Dedifferentiated amniotic fluid mesenchymal stem cell (primary cell): ENCODE measurements at regions not wholly inside any gene's neighbourhood (a gene's known extent, or its start where the extent isn't known, plus 50 kb on each side); places are given as distances from the start of the nearest gene placed in this dataset.
"Not testable (repeated sequence)": the region's sequence is repeated elsewhere in the genome, so short reads cannot be mapped to it uniquely, and the experiment has no call there.

Source experiments
- DNase-seq: peaks from one replicate; pipeline ENCODE4 v3.0.0-alpha.2; 2016; ENCODE audit errors: extremely low spot score

DNA sequence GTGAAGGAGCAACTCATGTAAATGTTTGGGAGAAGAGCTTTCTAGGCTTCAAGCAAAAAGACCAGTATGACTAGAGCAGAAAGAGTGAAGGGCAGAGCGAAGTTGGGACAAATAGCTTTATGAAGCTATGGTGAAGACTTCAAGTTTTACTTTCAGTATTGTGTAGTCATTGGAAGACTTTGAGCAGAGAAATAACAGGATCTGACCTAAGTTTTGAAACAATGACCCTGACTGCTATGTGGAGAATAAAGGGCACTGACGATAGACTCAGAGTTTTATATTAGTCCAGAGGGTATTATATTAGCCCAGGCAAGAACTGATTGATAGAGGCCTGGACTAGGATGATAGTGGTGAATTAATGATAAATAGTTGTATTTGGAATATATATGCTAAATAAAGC, 187.3 kb downstream of the KTN1 start:
- no peak for DNase-seq

DNA sequence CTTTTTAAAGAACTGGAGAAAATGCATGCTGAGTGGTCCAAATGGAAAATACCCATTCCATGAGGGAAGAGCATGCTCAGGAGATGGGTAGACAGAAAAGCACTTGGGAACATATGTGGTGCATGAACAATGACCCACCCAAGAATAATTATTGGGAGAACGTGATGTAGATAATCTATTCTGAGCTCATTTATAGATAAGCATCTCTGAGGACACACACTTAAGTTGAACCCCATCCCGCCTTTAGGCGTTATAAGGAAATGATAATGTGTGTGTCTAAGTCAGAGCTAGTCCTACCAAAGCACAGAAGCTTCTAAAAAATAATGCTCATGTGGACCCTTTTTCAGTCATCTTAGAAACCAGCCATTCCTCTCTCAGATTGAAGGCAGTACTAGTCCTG, 189.9 kb downstream of the KTN1 start:
- no peak for DNase-seq

DNA sequence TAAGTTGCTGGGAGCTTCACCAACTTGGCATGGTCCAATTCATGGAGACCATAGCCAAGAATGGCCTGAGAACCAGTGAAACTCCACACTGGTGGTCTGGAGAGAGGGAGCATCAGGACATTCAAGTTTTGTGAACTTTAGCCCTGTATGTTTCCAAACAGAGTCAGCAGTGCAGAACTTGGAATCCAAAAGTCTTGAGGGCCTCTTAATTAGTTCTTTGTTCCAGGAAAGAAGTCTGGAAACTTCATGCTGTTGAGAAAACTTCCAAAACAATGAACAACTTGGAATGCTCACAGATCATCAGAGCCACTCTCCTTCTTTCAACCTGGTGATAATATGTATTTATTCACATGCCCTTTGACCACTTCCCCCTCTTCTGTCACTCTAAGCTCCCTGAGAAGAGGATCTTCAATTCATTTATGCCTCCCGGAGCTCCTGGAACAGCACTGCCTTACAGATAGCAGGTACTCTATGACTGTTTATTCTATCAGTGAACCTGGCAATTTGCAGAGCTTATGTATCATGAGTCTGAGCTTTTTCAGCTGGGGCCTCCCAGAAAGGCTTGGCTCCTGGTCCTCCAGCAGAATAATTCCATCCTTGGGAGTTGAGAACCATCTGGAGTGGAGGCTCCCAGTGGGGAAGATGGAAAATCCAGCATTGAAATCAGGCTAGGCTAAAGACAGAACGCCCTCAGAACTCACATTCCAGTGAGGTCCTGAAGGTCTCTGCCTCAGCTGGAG, 191.4 kb downstream of the KTN1 start:
- no peak for DNase-seq

DNA sequence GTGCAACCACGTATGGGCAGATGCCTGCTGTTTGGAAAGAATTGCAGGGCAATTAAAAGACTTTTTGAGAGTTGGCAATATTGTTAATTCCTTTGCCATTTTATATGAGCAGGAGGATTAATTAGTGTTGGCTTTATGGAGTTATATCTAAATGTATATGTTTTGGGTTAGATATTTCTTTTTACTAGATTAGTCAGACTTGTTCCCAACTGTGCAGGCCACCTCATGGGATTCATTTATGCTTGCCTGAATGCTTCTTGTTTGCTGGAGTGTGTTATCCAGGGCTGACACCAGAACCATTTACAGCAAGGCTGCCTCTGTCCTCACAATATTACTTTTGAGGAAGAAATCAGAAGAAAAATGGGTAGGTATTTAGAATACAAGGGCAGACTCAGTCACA, 192.5 kb downstream of the KTN1 start:
- DNase-seq, result no peak

- no peak for DNase-seq
These were observed 193.3 kb downstream of the KTN1 start for GRCh38 chr14:55773312-55773711.

DNA sequence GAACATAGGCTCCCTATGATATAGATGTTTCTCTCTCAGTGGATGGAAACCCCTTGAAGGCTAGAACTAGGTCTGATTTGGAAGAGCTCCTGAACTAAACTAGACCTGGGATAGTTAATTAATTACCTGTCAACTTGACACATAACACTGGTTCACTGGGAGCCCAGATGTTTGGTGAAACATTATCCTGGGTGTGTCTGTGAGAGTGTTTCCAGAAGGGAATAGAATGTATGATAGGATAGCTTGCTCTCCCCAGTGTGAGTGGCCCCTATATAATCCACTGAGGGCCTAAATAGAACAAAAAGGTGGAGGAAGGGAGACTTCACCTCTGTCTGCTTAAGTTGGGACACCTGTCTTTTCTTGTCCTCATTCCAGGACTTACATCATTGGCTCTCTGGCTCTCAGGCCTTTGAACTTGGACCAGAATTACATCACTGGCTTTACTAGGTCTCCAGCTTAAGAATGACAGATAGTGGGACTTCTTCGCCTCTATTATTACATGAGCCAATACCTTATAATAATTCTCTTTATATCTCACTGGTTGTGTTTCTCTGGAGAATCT, 194.1 kb downstream of the KTN1 start:
- DNase-seq, result no peak

GRCh38 chr14:55777877-55778276, 197.9 kb downstream of the KTN1 start:
- no peak for DNase-seq

DNA sequence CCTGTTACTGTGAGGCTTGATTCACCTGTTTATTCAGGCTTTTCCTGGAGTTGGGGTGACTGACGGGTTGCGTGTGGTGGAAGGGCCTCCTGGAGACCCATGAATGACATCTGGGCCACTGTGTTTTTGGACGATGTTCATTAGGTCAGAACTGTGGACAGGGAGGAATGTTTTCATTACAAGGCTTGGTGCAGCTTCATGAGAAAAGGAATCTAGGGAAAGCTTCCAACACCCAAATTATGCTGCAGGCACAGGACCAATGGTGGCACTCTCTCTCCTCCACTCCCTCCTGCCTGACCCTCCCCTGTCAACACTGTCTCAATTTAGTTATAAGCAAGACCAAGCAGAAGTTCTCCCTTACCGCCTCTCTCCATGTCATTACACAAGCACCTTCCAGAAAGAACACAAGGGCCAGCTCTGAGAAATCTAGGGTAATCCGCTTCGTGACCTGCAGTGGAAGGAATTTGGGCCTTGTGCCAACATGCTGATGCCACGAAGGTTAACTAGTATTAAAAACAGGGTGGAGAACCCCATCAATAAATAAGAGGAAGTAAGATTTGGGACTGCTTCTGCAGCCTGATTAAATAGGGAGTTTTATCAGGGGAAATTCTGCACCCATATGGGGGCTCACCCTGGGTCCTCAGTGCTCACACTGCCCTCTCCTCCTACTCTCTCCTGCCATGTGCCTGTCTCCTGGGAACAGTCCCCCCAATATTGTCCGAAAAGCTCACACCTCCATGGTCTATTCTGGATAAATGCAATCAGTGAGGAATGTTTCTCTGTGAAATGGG, 200.3 kb downstream of the KTN1 start:
- DNase-seq, result peak; percentile 72

DNA sequence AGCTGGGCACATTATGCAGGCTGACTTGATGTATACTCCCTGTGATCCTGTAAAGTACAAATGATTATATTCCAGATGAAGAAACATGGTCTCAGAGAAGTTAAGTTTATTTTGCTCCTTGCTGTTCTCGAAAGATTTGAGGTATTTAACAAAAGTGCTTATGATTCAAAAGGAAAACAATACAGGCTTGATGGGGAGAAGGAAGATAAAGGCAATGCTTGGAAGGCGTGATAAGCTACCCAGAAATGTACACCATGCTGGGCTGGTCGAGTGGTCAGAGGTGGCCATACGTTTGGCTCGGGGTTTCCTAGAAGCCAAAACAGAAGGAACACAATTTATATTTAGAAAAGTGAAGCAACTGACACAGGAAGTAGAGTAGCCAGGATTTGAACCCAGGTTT, 201.0 kb downstream of the KTN1 start:
- no peak for DNase-seq

DNA sequence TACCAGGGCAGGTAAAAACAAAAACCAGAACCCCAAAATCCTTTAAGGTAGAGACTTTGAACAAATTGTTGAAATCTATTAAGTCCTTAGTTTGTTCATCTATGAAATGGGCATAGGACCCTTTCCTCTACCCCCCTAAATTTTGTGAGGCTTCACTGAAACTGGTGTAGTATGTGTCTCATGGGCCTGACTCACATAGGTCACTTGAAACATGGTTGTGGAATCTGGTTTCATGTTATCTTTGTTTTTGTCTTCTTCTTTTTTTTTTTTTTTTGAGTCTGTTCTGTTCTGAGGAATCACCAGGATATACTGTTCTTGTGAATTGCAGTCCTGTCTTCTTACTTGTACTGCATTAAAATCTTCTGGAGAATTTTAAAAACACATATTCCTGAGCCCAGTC, 202.2 kb downstream of the KTN1 start:
- no peak for DNase-seq

DNA sequence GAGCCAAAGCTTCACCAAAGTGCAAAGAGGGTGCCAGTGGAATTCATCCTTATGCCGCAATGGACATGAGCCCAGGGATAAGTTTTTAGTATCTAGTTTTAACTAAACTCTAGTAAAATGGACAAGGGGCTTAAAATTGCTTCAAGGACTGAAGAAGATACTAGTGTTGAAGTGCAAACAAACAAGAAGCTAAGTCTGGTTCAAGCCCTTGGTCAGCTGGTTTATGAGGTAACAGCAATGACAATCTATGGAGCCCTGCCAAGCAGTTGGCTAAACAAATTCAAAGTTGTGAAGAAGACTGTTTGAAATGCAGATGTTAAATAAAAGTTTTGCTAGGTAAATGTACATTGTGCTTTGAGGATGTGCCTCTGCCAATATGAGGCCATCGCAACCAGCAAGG, 209.4 kb downstream of the KTN1 start:
- DNase-seq, result no peak

DNA sequence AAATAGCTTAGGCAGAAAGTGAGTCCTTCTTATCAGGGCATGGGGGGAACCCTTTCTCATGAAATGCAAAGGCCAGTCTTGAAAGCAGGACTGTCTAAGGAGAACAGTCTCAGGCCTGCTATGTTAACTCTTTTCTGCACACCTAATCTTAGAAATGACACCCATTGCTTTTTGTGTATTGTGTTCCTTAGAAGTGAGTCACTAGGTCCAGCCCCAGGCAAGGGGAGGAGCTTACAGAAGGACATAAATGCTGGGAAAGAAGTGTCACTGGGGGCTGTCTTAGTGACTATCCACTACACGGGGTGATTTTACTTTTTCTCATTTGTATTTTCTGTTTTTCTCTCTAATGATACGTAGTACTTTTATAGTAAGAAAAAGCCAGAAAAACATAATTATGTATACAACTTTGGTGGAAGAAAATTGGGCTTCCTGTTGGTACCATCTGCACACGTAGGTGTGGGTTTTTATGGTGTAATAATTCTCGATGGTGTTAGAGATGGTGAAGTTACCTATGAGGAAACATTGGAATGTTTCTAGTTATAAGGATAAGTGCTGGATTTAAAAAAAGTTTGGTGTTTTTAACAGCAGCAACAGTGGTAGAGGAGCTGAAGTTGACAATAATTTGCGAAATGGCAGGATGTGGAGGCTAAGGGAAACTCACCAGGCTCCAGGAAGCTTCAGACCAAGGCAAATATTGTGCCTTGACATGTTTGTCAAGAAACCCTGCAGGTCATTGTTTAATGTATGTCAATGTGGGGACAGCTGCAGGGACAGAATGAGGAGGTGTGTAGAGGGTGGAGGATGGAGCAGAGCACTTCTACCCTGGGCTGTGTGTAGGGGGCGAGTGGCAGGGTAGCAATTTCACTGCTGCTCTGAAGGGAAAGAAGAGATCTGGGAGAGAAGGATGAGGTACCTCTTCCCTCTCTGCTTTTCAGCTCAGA, 214.9 kb downstream of the KTN1 start:
- DNase-seq, result no peak

DNA sequence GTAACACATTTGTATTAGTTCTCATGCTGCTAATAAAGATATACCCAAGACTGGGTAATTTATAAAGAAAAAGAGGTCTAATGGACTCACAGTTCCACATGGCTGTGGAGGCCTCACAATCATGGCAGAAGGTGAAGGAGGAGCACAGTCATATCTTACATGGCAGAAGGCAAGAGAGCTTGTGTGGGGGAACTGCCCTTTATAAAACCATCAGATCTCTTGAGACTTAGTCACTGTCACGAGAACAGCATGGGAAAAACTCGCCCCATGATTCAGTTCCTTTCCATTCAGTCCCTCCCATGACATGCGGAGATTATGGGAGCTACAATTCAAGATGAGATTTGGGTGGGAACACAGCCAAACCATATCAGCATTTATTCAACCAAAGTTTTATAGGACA, 216.5 kb downstream of the KTN1 start:
- DNase-seq, result not testable (repeated sequence)

GRCh38 chr14:55798406-55798805, 218.4 kb downstream of the KTN1 start:
- no peak for DNase-seq

DNA sequence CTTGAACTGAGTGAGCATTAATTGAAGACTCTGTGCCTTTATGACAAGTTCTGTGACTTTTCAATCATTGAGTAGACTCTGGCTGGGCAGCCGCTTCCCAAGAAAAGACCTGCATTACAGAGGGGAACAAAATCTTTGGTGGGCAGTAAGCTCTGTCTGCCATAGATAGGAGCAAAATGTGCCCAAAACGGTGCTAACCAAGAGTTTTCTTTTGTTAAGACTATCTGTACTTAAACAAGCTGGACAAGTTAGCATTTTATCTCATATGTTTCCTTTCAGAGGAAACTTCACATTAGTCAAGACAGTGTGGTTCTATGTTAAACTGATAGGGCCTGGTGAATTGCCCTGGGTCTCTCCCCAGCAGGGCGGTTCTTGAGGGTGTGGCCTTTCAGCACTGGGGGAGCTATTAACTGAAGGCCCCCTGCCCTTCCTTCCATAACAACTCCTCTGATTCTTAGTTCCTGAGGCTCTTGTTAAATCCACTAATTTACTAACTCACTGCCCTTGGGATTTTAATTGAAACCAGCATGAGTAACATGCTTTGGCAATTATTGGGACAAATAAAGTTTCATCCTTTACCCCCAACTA, 219.6 kb downstream of the KTN1 start:
- DNase-seq, result no peak

DNA sequence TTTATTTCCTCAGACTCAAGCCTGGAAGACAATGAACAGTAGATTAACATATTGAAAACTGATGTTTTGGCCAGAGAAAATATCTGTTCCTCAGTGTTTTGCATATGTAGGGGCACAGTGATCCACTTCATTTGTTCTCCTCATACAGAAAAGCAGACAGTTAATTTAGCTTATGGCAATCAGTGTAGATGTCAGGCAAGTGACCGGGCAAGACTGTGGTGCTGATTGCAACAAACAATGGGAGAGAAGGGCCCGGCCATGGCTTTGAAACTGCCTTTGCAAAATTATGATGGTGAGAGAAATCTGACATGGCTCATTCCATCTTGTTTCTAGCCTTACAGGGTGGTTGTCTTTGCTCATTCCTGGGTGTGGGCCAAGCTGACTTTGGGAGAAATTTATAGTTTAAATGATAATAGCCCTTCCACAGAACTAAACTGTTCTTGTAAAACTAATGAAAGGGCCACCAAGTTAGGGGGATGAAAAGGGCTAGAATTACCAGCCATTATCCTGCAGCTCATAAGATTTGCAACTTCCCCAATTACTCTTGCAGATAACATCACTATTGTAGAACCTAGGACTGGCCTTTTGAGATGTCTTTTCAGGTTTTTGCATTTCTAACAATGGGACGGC, 220.3 kb downstream of the KTN1 start:
- DNase-seq, result no peak

GRCh38 chr14:55801121-55801520, 221.1 kb downstream of the KTN1 start:
- no peak for DNase-seq

- DNase-seq, result no peak
These were observed 223.2 kb downstream of the KTN1 start for GRCh38 chr14:55802986-55803872.

- DNase-seq, result no peak
These were observed 224.0 kb downstream of the KTN1 start for GRCh38 chr14:55803873-55804553.
